ENCODE measurements at regions not wholly inside any gene's neighbourhood (a gene's known extent, or its start where the extent isn't known, plus 50 kb on each side); places are given as distances from the start of the nearest gene placed in this dataset.

GRCh38 chr13:79874396-79875360 is 393.7 kb downstream of the NDFIP2 start:
- no peak for DNase-seq (ENCODE audit: low read depth, low spot score)
- TF ChIP-seq ZNF274 (IDR thresholded peaks at IDR 0.05; ENCODE audit: low read depth, low read length): no peak
- no peak for TF ChIP-seq SUZ12 (IDR thresholded peaks at IDR 0.05; ENCODE audit: extremely low read depth, insufficient read depth, insufficient read length)
- no peak for TF ChIP-seq YY1 (IDR thresholded peaks at IDR 0.05; ENCODE audit: insufficient read depth, insufficient read length)
- no peaks in the 10 kb centered on the region for H3K36me3 ChIP-seq (ENCODE audit: insufficient read depth, insufficient read length, low read length)
- H3K9ac ChIP-seq (ENCODE audit: insufficient read length, low read depth): no peak overlapping the region
- no peaks in the 10 kb centered on the region for H3K4me1 ChIP-seq (ENCODE audit: insufficient read depth, insufficient read length)
- no peaks in the 10 kb centered on the region for H3K27me3 ChIP-seq (ENCODE audit: insufficient read depth, insufficient read length)
- H3K9me3 ChIP-seq (ENCODE audit: insufficient read depth, low read length): no peaks in the 10 kb centered on the region
- H3K4me3 ChIP-seq (ENCODE audit: insufficient read length, low read depth): no peak overlapping the region

DNA sequence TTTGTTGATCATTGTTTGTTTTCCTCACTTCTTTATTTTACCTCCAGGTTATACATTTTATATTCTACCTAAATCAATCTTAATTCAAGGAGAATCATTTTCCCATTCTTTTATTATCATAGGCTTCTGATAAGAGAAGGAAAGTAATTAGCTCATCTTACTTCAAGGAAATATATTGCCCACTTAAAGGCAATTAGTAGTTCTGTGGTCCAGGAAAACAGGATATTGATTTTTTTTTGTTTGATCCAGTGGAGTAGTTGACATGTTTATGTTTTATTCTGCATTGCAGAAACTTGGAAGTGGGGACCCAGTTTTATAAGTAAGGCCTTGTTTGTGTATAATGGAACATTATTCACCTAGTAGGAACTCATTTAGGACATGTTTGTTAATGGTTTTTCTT is 390.6 kb downstream of the NDFIP2 start:
- H3K27me3 ChIP-seq (ENCODE audit: insufficient read depth, insufficient read length): no peaks in the 10 kb centered on the region
- no peaks in the 10 kb centered on the region for H3K9me3 ChIP-seq (ENCODE audit: insufficient read depth, low read length)
- no peak overlapping the region for H3K9ac ChIP-seq (ENCODE audit: insufficient read length, low read depth)
- no peak overlapping the region for H3K4me3 ChIP-seq (ENCODE audit: insufficient read length, low read depth)
- no peak for DNase-seq (ENCODE audit: low read depth, low spot score)
- no peaks in the 10 kb centered on the region for H3K36me3 ChIP-seq (ENCODE audit: insufficient read depth, insufficient read length, low read length)
- no peaks in the 10 kb centered on the region for H3K4me1 ChIP-seq (ENCODE audit: insufficient read depth, insufficient read length)
- TF ChIP-seq YY1 (IDR thresholded peaks at IDR 0.05; ENCODE audit: insufficient read depth, insufficient read length) (no peak), ZNF274 (IDR thresholded peaks at IDR 0.05; ENCODE audit: low read depth, low read length) (no peak), SUZ12 (IDR thresholded peaks at IDR 0.05; ENCODE audit: extremely low read depth, insufficient read depth, insufficient read length) (no peak)

DNA sequence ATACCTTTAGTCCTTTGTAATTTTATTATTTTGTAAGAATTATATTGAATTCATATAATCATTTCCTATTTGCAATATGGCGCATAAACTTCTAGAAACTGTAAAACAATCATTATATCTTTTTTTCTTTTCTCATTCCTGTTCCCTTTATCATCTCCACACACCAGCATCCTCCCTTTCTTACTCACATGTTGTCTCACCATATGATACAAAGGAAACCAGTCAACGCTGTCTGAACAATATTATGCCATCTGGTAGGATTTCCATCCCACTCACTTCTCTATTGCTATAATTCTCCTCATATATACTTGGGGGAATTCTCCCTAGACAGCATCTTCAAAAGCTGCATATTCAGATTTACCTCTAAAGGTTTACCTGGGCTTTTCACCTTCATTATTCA is 389.8 kb downstream of the NDFIP2 start:
- TF ChIP-seq SUZ12 (IDR thresholded peaks at IDR 0.05; ENCODE audit: extremely low read depth, insufficient read depth, insufficient read length) (no peak), ZNF274 (IDR thresholded peaks at IDR 0.05; ENCODE audit: low read depth, low read length) (no peak), YY1 (IDR thresholded peaks at IDR 0.05; ENCODE audit: insufficient read depth, insufficient read length) (no peak)
- no peaks in the 10 kb centered on the region for H3K27me3 ChIP-seq (ENCODE audit: insufficient read depth, insufficient read length)
- no peak for DNase-seq (ENCODE audit: low read depth, low spot score)

GRCh38 chr13:79870123-79870522 is 389.2 kb downstream of the NDFIP2 start:
- Histone ChIP-seq H3K4me3 (ENCODE audit: insufficient read length, low read depth) (no peak overlapping the region), H3K9me3 (ENCODE audit: insufficient read depth, low read length) (no peaks in the 10 kb centered on the region), H3K27me3 (ENCODE audit: insufficient read depth, insufficient read length) (no peaks in the 10 kb centered on the region), H3K36me3 (ENCODE audit: insufficient read depth, insufficient read length, low read length) (no peaks in the 10 kb centered on the region), H3K4me1 (ENCODE audit: insufficient read depth, insufficient read length) (no peaks in the 10 kb centered on the region), H3K9ac (ENCODE audit: insufficient read length, low read depth) (no peak overlapping the region)
- TF ChIP-seq YY1 (IDR thresholded peaks at IDR 0.05; ENCODE audit: insufficient read depth, insufficient read length): no peak
- no peak for TF ChIP-seq ZNF274 (IDR thresholded peaks at IDR 0.05; ENCODE audit: low read depth, low read length)
- TF ChIP-seq SUZ12 (IDR thresholded peaks at IDR 0.05; ENCODE audit: extremely low read depth, insufficient read depth, insufficient read length): no peak
- no peak for DNase-seq (ENCODE audit: low read depth, low spot score)

More for the DNA sequence above, 389.8 kb downstream of the NDFIP2 start:
- H3K9me3 ChIP-seq (ENCODE audit: insufficient read depth, low read length): no peaks in the 10 kb centered on the region
- no peak overlapping the region for H3K4me3 ChIP-seq (ENCODE audit: insufficient read length, low read depth)
- no peaks in the 10 kb centered on the region for H3K36me3 ChIP-seq (ENCODE audit: insufficient read depth, insufficient read length, low read length)
- no peak overlapping the region for H3K9ac ChIP-seq (ENCODE audit: insufficient read length, low read depth)
- no peaks in the 10 kb centered on the region for H3K4me1 ChIP-seq (ENCODE audit: insufficient read depth, insufficient read length)

DNA sequence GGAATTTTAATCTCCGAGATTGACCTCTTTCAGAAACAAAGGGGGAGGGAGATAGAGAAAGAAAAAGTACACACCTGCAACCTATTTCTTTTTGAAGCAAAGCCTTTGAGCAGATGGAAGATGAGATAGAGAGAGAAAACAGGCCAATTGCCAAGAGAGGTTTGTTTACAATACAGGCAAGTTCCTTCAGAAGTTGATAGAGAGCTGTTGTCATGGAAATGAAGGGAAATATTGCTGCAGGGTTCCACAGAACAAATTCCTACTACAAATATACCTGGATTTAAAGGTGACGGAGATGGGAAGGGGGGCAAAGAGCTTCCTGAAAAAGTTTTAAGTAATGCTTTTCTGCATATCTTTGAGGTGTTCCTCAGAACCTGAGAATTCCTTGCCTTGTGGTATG is 388.4 kb downstream of the NDFIP2 start:
- Histone ChIP-seq H3K36me3 (ENCODE audit: insufficient read depth, insufficient read length, low read length) (no peaks in the 10 kb centered on the region), H3K9me3 (ENCODE audit: insufficient read depth, low read length) (no peaks in the 10 kb centered on the region), H3K27me3 (ENCODE audit: insufficient read depth, insufficient read length) (no peaks in the 10 kb centered on the region), H3K4me1 (ENCODE audit: insufficient read depth, insufficient read length) (no peaks in the 10 kb centered on the region), H3K4me3 (ENCODE audit: insufficient read length, low read depth) (no peak overlapping the region), H3K9ac (ENCODE audit: insufficient read length, low read depth) (no peak overlapping the region)
- TF ChIP-seq ZNF274 (IDR thresholded peaks at IDR 0.05; ENCODE audit: low read depth, low read length) (no peak), SUZ12 (IDR thresholded peaks at IDR 0.05; ENCODE audit: extremely low read depth, insufficient read depth, insufficient read length) (no peak), YY1 (IDR thresholded peaks at IDR 0.05; ENCODE audit: insufficient read depth, insufficient read length) (no peak)
- DNase-seq (ENCODE audit: low read depth, low spot score): no peak

GRCh38 chr13:79867254-79867653 is 386.3 kb downstream of the NDFIP2 start:
- Histone ChIP-seq H3K9me3 (ENCODE audit: insufficient read depth, low read length) (no peaks in the 10 kb centered on the region), H3K36me3 (ENCODE audit: insufficient read depth, insufficient read length, low read length) (no peaks in the 10 kb centered on the region), H3K27me3 (ENCODE audit: insufficient read depth, insufficient read length) (no peaks in the 10 kb centered on the region), H3K9ac (ENCODE audit: insufficient read length, low read depth) (no peak overlapping the region), H3K4me3 (ENCODE audit: insufficient read length, low read depth) (no peak overlapping the region), H3K4me1 (ENCODE audit: insufficient read depth, insufficient read length) (no peaks in the 10 kb centered on the region)
- no peak for TF ChIP-seq SUZ12 (IDR thresholded peaks at IDR 0.05; ENCODE audit: extremely low read depth, insufficient read depth, insufficient read length)
- DNase-seq (ENCODE audit: low read depth, low spot score): no peak

- Histone ChIP-seq H3K4me3 (ENCODE audit: insufficient read length, low read depth) (no peak overlapping the region), H3K4me1 (ENCODE audit: insufficient read depth, insufficient read length) (no peaks in the 10 kb centered on the region), H3K36me3 (ENCODE audit: insufficient read depth, insufficient read length, low read length) (no peaks in the 10 kb centered on the region), H3K9ac (ENCODE audit: insufficient read length, low read depth) (no peak overlapping the region), H3K9me3 (ENCODE audit: insufficient read depth, low read length) (no peaks in the 10 kb centered on the region), H3K27me3 (ENCODE audit: insufficient read depth, insufficient read length) (no peaks in the 10 kb centered on the region)
- TF ChIP-seq SUZ12 (IDR thresholded peaks at IDR 0.05; ENCODE audit: extremely low read depth, insufficient read depth, insufficient read length): no peak
- no peak for TF ChIP-seq ZNF274 (IDR thresholded peaks at IDR 0.05; ENCODE audit: low read depth, low read length)
- no peak for TF ChIP-seq YY1 (IDR thresholded peaks at IDR 0.05; ENCODE audit: insufficient read depth, insufficient read length)
- no peak for DNase-seq (ENCODE audit: low read depth, low spot score)
These were observed 385.5 kb downstream of the NDFIP2 start for GRCh38 chr13:79866436-79866835.
